ENCODE measurements at regions not wholly inside any gene's neighbourhood (a gene's known extent, or its start where the extent isn't known, plus 50 kb on each side); places are given as distances from the start of the nearest gene placed in this dataset.

DNA sequence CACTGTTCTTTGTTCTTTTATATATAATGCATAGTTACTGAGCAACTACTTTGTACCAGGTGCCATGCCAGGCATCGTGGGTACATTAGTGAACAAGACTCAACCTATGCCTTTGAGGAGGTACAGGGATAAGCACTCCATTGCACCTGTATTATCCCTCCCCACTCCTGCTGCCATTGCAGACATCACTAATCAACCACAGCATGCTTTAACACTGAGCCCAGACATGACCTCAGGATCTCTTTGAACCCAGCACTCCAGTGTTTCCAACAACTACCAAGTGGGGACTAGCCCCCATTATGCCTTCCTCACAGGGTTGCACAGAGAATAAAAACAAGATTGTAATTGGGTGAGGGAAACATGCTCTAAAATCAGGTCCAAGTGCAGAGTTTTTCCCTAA, 60.5 kb upstream of the COL13A1 start:
- no peak for DNase-seq

DNA sequence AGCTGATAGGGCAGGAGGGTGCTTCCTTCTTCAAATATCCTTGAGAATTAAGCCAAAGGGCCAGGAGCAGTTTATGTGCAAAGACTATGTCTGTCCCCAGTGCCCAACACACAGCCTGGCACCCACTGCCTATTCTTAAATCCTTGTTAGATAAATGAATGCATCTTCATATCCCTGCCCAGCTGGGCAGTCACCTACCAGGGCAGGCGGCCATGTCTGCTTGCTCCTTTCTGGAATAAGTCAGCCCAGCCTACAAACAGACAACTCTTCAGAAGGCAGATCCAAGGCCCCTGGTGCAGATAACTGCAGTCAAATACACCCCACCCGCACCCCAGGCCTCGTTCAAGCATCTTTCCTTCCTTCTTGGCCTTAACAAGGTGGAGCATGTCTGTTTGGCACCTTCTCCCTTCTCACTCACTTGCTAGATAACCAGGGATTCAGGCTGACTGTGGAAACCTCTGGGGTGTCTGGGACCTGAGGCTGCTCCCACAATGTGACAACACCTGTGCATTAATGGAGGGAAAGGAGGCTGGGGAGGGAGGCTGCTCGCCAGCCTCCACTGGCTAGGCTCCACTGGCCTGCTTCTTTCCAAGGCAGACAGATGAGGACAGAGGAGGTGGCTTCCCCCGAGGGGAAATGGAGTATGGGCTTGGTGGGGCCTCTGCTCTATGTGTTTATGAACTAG, 59.9 kb upstream of the COL13A1 start:
- no peak for DNase-seq

DNA sequence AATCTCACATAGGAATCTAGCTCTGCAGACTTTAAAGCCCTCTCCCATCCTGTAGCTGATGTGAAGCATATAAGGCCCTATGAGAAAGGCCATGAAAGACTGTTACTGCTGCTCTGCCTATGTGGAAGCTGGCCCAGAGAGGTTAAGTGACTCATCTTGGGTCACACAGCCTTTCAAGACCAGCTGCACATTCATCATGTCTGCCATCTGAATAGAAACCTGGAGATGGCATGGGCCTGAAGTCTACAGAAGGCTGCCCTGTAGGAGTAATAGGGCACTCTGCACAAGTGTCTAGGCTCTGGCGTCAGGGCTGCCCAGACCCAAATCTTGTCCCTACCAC, 59.4 kb upstream of the COL13A1 start:
- no peak for DNase-seq

DNA sequence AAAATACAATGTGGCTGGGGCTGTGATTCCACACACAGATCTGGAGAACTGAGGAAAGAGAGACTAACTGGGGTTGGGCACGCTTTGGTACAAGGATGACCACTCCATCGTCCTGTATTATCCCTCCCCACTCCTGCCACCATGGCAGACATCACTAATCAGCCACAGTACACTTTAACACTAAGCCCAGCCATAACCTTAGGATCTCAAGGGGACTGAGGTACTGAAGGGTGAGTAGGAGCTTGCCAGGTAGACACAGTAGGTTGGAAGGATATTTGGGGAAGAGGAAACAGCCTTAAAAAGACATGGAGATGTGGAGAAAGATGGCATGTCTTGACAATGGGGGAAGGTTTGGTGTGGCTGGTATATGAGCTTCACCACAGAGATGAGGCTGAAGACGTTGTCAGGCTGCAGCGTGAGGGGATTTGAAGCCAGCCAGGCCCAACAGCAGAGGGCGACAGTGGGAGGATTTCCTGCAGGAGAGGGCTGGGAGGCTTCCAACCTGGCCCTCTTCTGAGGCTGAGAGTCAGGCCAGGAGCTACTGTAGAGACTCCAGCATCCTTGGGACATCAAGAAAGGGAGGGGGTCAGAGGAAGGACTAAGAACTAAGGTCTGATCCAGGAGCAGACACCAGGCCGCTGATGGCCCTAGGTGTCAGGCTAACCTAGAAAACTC, 58.6 kb upstream of the COL13A1 start:
- DNase-seq = no peak

DNA sequence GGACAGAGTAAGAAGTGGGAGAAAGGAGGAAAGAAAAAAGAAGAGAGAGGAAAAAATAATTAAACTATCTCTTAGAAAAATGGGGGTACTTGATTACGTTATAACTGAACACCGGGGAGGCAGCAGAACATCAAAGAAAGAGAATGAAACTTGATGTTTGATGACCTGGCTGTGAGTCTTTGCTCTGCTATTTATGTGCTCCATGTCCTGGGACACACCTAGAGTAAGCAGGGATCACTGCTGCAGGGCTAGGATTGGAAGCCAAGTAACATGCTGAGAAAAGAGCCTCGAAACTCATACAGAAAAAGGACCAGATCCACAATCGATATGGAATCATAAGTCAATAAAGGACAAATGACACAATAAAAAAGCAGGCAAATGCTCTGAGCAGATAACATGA, 56.7 kb upstream of the COL13A1 start:
- no peak for DNase-seq

DNA sequence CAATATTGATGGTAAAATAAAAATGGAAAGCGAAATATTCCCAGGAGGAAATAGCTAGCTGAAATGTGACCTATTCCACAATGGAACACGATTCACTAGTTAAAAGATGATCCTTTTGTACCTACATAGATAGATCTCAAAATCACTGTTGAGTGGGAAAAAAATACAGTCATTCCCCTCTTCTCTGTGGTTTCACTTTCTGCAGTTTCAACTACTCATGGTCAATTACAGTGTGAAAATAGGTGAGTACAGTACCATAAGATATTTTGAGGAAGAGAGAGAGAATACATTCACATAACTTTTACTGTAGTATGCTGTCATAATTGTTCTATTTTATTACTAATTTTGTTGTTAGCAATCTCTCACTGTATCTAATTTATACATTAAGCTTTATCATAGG, 56.0 kb upstream of the COL13A1 start:
- no peak for DNase-seq

DNA sequence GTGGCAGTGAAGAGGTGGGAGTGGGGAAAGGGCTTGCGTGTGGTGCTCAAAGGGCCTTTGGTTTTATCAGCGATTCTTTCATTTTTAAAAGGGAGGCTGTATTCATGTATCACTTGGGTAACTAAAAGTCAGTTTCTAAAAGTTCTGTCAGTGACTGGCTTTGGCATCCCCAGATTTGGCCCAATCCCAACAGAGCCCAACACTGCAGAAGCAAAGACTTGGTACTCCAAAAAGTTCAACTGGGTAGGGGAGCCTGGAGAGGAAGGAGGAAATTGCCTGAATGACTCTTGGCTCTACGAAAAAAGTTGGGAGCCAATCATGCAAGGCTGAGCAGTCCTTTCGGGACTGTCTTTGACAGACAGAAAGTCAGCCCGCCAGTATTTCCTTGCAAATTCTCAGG, 54.5 kb upstream of the COL13A1 start:
- DNase-seq = no peak

DNA sequence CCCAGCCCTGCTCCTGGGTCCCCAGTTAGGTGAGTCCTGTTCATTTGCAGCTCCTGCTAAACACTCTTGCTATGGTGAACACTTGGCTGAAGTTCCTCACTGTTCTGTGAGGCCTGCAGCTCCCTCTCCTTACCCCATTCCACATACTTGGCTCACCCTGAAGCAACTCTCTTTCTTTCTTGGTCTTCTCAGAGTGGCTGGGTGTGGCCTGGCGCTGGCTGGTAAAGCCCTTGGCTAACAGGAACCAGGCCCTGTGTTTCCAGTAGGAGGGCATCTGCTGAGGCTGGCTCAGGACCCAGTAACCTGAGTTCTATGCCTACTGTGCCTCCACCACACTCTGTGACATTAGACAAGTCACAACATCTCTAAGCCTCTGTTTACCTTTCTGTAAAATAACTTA, 53.1 kb upstream of the COL13A1 start:
- no peak for DNase-seq

DNA sequence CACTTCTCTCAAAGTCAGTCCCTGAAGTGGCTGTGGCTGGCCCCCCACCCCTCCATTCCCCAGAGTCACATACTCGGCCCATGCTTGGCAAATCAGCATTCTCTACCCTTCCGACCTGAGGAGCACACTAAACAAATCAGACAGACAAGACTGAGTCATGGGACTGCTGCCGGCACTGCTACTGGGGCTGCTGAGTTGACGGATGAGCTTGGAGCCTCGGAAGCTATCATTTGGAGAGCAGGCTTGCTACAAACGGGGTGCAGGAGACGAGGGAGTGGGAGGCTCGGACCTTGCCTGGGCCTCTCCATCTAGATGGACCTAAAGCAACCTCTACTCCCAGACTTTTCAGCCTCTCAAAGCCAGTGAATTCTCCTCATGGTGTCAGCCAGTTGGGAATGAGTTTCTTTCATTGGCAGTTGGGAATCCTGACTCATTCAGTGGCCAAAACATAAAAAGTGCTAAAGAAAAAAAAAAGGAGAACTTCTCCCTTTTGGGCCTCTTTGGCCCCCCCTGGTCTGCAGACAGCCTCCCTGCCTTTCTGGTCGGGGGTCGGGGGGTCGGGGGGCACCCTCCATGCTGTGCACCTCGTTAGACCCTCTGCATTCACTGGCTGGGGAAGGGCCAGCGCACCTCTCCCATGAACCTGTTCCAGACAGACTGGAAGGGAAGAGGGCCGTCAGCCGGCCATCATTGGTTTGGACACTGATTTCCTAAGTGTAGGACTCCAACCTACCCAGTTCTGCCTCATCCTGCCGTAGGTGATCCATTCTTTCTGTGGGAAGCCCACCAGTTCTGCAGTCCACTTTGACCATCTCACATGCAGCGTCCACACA, 52.3 kb upstream of the COL13A1 start:
- no peak for DNase-seq

DNA sequence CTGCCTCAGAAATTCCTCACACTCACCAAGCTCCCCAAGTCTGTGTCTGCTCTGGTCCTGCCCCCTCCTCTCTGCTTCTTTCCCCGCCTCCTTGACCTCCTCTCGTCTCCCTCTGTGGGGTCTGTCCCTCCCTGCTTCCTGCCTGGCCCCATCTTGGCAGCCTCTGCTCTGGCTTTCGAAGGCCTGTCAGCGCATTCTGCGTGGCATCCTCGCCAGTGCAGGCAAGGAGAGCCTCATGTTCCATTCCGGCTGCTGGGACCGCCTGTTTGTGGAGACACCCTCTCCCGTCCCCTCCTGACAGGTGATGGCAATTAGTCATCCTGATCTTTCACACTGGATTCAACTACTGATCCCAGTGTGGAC, 51.7 kb upstream of the COL13A1 start:
- DNase-seq = no peak

DNA sequence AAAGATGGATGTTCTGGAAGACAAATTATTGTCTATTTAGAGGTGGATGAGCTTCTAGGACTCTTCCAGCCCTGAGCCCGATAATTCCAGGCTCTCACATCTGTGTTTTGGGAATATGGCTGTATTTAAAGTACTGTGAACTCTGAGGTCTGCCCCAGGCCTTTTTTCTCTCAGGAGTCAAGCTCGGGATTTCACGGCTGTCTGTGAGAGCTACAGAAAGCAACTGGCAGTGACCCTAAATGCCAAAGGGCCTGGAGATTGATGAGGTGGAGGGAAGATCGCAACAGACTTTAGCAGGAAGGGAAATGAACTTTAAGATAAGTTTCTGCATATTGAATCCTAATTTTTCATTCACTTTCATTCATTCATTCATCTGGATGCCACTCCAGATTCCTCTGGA, 51.0 kb upstream of the COL13A1 start:
- no peak for DNase-seq

DNA sequence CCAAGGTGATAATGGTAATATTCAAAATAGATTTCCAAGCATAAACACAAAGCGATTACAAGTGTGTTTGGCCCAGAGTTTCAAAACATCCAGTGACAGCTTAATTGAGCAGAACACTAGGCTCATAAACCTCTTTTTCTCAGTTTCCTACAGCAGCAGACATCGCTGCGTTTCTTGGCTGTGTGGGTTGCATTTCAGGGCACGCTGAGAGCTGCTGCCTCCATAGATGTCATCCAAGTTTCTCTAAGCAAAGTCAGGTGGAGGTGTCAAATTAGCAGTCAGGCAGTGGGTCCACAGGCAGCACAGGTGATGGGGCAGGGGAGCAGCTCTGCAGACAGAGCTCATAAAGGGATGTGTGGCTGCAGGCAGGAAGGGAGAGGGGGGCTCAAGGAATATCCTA, 50.5 kb upstream of the COL13A1 start:
- DNase-seq = no peak

All from kidney glomerular epithelial cell (primary cell).